ENCODE measurements at regions not wholly inside any gene's neighbourhood (a gene's known extent, or its start where the extent isn't known, plus 50 kb on each side); places are given as distances from the start of the nearest gene placed in this dataset.

GRCh38 chr13:72316716-72317115, 410.7 kb downstream of the MZT1 start:
- DNase-seq: no peak

- no peak for DNase-seq
Observed at GRCh38 chr13:72315312-72315711, 412.1 kb downstream of the MZT1 start.

GRCh38 chr13:72314210-72314609, 413.2 kb downstream of the MZT1 start:
- DNase-seq: no peak

- no peak for DNase-seq
Observed at GRCh38 chr13:72313546-72313945, 413.9 kb downstream of the MZT1 start.

- no peak for DNase-seq
Observed at GRCh38 chr13:72303941-72304746, 423.3 kb downstream of the MZT1 start.

GRCh38 chr13:72296246-72296645, 429.2 kb upstream of the DACH1 start:
- no peak for DNase-seq

- DNase-seq: no peak
Observed at GRCh38 chr13:72295153-72295552, 428.1 kb upstream of the DACH1 start.

- DNase-seq: no peak
Observed at GRCh38 chr13:72293206-72293605, 426.2 kb upstream of the DACH1 start.

GRCh38 chr13:72290962-72291681, 424.1 kb upstream of the DACH1 start:
- DNase-seq: no peak

GRCh38 chr13:72286421-72286820, 419.4 kb upstream of the DACH1 start:
- DNase-seq: no peak

GRCh38 chr13:72284791-72285190, 417.8 kb upstream of the DACH1 start:
- no peak for DNase-seq

GRCh38 chr13:72261732-72262131, 394.7 kb upstream of the DACH1 start:
- no peak for DNase-seq

- no peak for DNase-seq
Observed at GRCh38 chr13:72259528-72259927, 392.5 kb upstream of the DACH1 start.

- no peak for DNase-seq
Observed at GRCh38 chr13:72258340-72258981, 391.5 kb upstream of the DACH1 start.

- DNase-seq: peak; percentile 74
Observed at GRCh38 chr13:72255908-72256307, 388.9 kb upstream of the DACH1 start.

GRCh38 chr13:72253754-72254153, 386.8 kb upstream of the DACH1 start:
- no peak for DNase-seq

GRCh38 chr13:72246396-72246795, 379.4 kb upstream of the DACH1 start:
- DNase-seq: no peak

GRCh38 chr13:72244788-72245187, 377.8 kb upstream of the DACH1 start:
- no peak for DNase-seq

- DNase-seq: no peak
Observed at GRCh38 chr13:72230131-72230530, 363.1 kb upstream of the DACH1 start.

GRCh38 chr13:72229067-72229466, 362.1 kb upstream of the DACH1 start:
- DNase-seq: no peak

- no peak for DNase-seq
Observed at GRCh38 chr13:72221276-72221962, 354.4 kb upstream of the DACH1 start.

- no peak for DNase-seq
Observed at GRCh38 chr13:72218966-72219365, 352.0 kb upstream of the DACH1 start.

GRCh38 chr13:72217142-72217541, 350.1 kb upstream of the DACH1 start:
- DNase-seq: no peak
